Caco-2 (cell line): ENCODE measurements at regions not wholly inside any gene's neighbourhood (a gene's known extent, or its start where the extent isn't known, plus 50 kb on each side); places are given as distances from the start of the nearest gene placed in this dataset.

Experiments
- BruUV-seq: library from RNA; stranded (reverse); fragments of 400-500 nt; replicated peaks from 2 replicates; lab custom pipeline; 2021; lab: Mats Ljungman, UMichigan
- CTCF ChIA-PET: fragments of 300-600 bp; sonication (Branson Sonifier 250); formaldehyde crosslinking; loops from one replicate; lab custom pipeline; 2022; ENCODE audit warnings: antibody characterized with exemption; lab: Charles Lee
- POLR2A ChIA-PET: fragments of 300-600 bp; sonication (Branson Sonifier 250); formaldehyde crosslinking; loops from one replicate; lab custom pipeline; 2022; ENCODE audit warnings: antibody characterized with exemption; lab: Charles Lee
- DNase-seq, 2 experiments: peaks; one replicate each; pipeline versions ENCODE4 v3.0.0 to v3.0.0-alpha.2; 2020 to 2022
- H3K27me3 ChIP-seq: replicated peaks from 2 replicates; pipeline ENCODE4 v1.6.0; 2011; ENCODE audit warnings: low read length; ENCODE audit not compliant: control insufficient read depth, insufficient read depth
- H3K36me3 ChIP-seq: 2 replicates; pipeline ENCODE4 v1.5.1; 2011; ENCODE audit warnings: low read length; ENCODE audit not compliant: control insufficient read depth, insufficient read depth
- H3K4me1 ChIP-seq: fragments of 250-450 bp; sonication (Bioruptor Pico); 2 replicates; pipeline ENCODE4 v1.5.1; 2020; ENCODE audit warnings: mild to moderate bottlenecking
- H3K4me3 ChIP-seq: 2 replicates; pipeline ENCODE4 v1.5.1; 2011; ENCODE audit warnings: low read depth, mild to moderate bottlenecking, control low read depth, low read length
- H3K9me3 ChIP-seq: fragments of 250-450 bp; sonication (Bioruptor Pico); 2 replicates; pipeline ENCODE4 v1.5.1; 2020; ENCODE audit warnings: mild to moderate bottlenecking, moderate library complexity
- H3K27ac Mint-ChIP-seq: one replicate; pipeline ENCODE4 v1.8.0; 2022; ENCODE audit warnings: mixed read lengths; ENCODE audit not compliant: unreplicated experiment
- H3K27me3 Mint-ChIP-seq: one replicate; pipeline ENCODE4 v1.8.0; 2022; ENCODE audit warnings: mixed read lengths; ENCODE audit not compliant: insufficient read depth, unreplicated experiment
- H3K36me3 Mint-ChIP-seq: one replicate; pipeline ENCODE4 v1.8.0; 2022; ENCODE audit warnings: mild to moderate bottlenecking, mixed read lengths; ENCODE audit not compliant: insufficient read depth, unreplicated experiment
- H3K4me1 Mint-ChIP-seq: one replicate; pipeline ENCODE4 v1.8.0; 2022; ENCODE audit warnings: low read depth, mixed read lengths; ENCODE audit not compliant: unreplicated experiment
- H3K4me3 Mint-ChIP-seq: one replicate; pipeline ENCODE4 v1.8.0; 2022; ENCODE audit warnings: mild to moderate bottlenecking, moderate library complexity, mixed read lengths; ENCODE audit not compliant: unreplicated experiment
- H3K9me3 Mint-ChIP-seq: one replicate; pipeline ENCODE4 v1.8.0; 2022; ENCODE audit warnings: mixed read lengths; ENCODE audit not compliant: unreplicated experiment
- intact Hi-C: fragments of 100-400 bp; cut with micrococcal nuclease; formaldehyde crosslinking; loops from one replicate; pipeline ENCODE4 v1.10.0; 2022; ENCODE audit not compliant: unreplicated experiment
- TF ChIP-seq, protein P1 (sequence below), 2 experiments: fragments of 200-600 bp in 1 of 2; IDR thresholded peaks; 1 replicate in 1 of 2; 2 replicates in 1 of 2; pipeline versions ENCODE4 v1.5.1 to v1.8.0; 2011 to 2022; ENCODE audit warnings: antibody characterized with exemption in 1 of 2, control low read depth in 1 of 2, inconsistent platforms in 1 of 2, low read depth in 1 of 2, low read length in 1 of 2, mild to moderate bottlenecking in 1 of 2, moderate library complexity in 1 of 2; ENCODE audit not compliant: insufficient read depth in 1 of 2, severe bottlenecking in 1 of 2, unreplicated experiment in 1 of 2

DNA sequence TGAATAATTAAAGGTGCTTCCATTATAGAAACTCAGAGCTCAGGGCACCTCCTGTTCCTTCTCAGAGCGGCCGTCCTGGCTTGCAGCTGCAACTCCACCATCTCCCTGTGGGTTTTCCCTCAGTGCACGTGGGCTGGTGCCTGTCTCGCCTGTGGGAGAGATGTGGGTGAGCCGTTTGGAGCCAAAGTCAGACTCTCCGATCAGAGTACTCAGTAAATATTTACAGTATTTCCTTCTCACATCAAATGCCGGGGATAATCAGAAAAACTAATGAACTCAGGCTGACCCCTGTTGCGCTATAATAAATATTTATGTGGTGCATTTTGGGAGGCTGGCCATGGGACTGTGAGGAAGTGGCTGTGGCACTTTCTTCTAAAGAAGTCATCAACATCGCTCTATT is 155.8 kb upstream of the HABP2 start:
- intact Hi-C loops = no loop called here
- CTCF ChIA-PET = no interaction called here
- no peaks in the 10 kb centered on the region for H3K9me3 Mint-ChIP-seq

DNA sequence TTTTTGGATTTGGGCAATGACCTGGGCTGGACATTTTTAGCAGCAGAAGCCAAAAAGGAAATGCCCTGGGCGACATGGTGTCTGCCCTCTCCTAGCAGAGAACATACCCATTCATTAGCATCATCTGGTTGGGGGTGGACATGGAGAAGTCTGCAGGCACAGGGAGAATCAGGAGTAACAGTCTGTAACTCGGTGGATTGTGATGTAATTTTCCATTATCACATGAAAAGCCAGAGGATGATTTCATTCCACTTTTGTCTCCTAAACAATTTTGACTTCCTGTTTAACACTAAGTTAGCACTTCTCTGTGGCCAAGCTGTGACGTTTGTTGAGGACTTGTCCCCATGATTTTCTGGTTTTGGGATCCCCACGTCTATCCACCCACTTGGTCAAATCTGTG is 153.8 kb upstream of the HABP2 start:
- BruUV-seq = no TSS peak
- POLR2A ChIA-PET = no interaction called here

More for the DNA sequence above, 155.8 kb upstream of the HABP2 start:
- no TSS peak for BruUV-seq
- TF ChIP-seq, protein P1, sequence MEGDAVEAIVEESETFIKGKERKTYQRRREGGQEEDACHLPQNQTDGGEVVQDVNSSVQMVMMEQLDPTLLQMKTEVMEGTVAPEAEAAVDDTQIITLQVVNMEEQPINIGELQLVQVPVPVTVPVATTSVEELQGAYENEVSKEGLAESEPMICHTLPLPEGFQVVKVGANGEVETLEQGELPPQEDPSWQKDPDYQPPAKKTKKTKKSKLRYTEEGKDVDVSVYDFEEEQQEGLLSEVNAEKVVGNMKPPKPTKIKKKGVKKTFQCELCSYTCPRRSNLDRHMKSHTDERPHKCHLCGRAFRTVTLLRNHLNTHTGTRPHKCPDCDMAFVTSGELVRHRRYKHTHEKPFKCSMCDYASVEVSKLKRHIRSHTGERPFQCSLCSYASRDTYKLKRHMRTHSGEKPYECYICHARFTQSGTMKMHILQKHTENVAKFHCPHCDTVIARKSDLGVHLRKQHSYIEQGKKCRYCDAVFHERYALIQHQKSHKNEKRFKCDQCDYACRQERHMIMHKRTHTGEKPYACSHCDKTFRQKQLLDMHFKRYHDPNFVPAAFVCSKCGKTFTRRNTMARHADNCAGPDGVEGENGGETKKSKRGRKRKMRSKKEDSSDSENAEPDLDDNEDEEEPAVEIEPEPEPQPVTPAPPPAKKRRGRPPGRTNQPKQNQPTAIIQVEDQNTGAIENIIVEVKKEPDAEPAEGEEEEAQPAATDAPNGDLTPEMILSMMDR (IDR thresholded peaks at IDR 0.05; ENCODE audit: insufficient read depth in 1 of 2, low read depth in 1 of 2, low read length in 1 of 2, severe bottlenecking in 1 of 2, unreplicated experiment in 1 of 2) = no peak
- no peaks in the 10 kb centered on the region for H3K9me3 ChIP-seq
- H3K4me1 ChIP-seq = no peaks in the 10 kb centered on the region
- H3K36me3 ChIP-seq = no peaks in the 10 kb centered on the region
- Mint-ChIP-seq H3K4me3 (no peak overlapping the region), H3K27ac (no peak overlapping the region), H3K27me3 (peaks cover 10% of the 10 kb centered on the region), H3K36me3 (no peaks in the 10 kb centered on the region), H3K4me1 (no peaks in the 10 kb centered on the region)
- POLR2A ChIA-PET = no interaction called here
- H3K27me3 ChIP-seq = no peaks in the 10 kb centered on the region
- no peak for DNase-seq
- no peak overlapping the region for H3K4me3 ChIP-seq

DNA sequence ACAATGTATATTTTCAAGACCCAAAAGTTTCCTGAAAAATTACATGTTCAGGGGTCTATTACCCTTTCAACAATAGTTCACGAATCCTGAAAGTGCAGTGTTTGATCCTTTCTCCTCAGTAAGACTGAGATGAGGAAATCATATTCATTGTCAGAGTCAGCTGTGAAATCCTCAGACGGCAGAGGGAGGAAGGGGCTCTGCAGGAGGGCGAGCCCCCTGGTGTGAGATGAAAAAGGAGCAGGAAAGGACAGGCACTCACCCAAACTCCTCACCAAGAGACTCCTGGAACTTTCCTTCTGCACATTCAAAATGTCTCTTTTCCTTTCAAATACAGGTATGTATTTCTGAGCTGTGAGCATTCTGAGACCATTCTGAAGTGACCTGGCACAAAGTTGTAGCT is 150.3 kb upstream of the HABP2 start:
- Mint-ChIP-seq H3K27me3 (peaks cover 5% of the 10 kb centered on the region), H3K27ac (no peak overlapping the region), H3K4me1 (no peaks in the 10 kb centered on the region), H3K36me3 (no peaks in the 10 kb centered on the region), H3K9me3 (no peaks in the 10 kb centered on the region), H3K4me3 (no peak overlapping the region)
- Histone ChIP-seq H3K27me3 (no peaks in the 10 kb centered on the region), H3K36me3 (no peaks in the 10 kb centered on the region), H3K4me1 (no peaks in the 10 kb centered on the region), H3K4me3 (no peak overlapping the region), H3K9me3 (no peaks in the 10 kb centered on the region)
- intact Hi-C loops = no loop called here
- CTCF ChIA-PET = no interaction called here
- no peak for DNase-seq
- TF ChIP-seq, protein P1 (IDR thresholded peaks at IDR 0.05; ENCODE audit: insufficient read depth in 1 of 2, low read depth in 1 of 2, low read length in 1 of 2, severe bottlenecking in 1 of 2, unreplicated experiment in 1 of 2) = no peak
- BruUV-seq = no TSS peak
- POLR2A ChIA-PET = no interaction called here

More for the DNA sequence above, 153.8 kb upstream of the HABP2 start:
- Histone ChIP-seq H3K4me3 (no peak overlapping the region), H3K36me3 (no peaks in the 10 kb centered on the region), H3K27me3 (no peaks in the 10 kb centered on the region), H3K9me3 (no peaks in the 10 kb centered on the region), H3K4me1 (no peaks in the 10 kb centered on the region)
- Mint-ChIP-seq H3K9me3 (no peaks in the 10 kb centered on the region), H3K4me1 (no peaks in the 10 kb centered on the region), H3K4me3 (no peak overlapping the region), H3K27ac (no peak overlapping the region), H3K36me3 (no peaks in the 10 kb centered on the region), H3K27me3 (peaks cover 6% of the 10 kb centered on the region)
- TF ChIP-seq, protein P1 (IDR thresholded peaks at IDR 0.05; ENCODE audit: insufficient read depth in 1 of 2, low read depth in 1 of 2, low read length in 1 of 2, severe bottlenecking in 1 of 2, unreplicated experiment in 1 of 2) = no peak
- DNase-seq = no peak
- CTCF ChIA-PET = no interaction called here
- intact Hi-C loops = no loop called here
